ENCODE measurements at regions not wholly inside any gene's neighbourhood (a gene's known extent, or its start where the extent isn't known, plus 50 kb on each side); places are given as distances from the start of the nearest gene placed in this dataset.
A peak's percentile ranks its signal among the peaks of the same experiment; 100 is the strongest.

GRCh38 chr5:168019143-168019542, 272.3 kb upstream of the WWC1 start:
- Mint-ChIP-seq H3K36me3 (no peaks in the 10 kb centered on the region), H3K4me1 (no peaks in the 10 kb centered on the region), H3K4me3 (no peak overlapping the region), H3K27me3 (ENCODE audit: low read depth in 3 of 3) (peaks cover 0 to 2% (median 1%) of the 10 kb centered on the region in 3 donors), H3K9me3 (peaks cover 0 to 4% (median 0%) of the 10 kb centered on the region in 6 donors), H3K27ac (no peak overlapping the region)
- DNase-seq: no peak

- Mint-ChIP-seq H3K4me3 (no peak overlapping the region), H3K27me3 (ENCODE audit: low read depth in 3 of 3) (peaks cover 0 to 2% (median 1%) of the 10 kb centered on the region in 3 donors), H3K4me1 (no peaks in the 10 kb centered on the region), H3K9me3 (peaks cover 0 to 4% (median 0%) of the 10 kb centered on the region in 6 donors), H3K27ac (no peak overlapping the region), H3K36me3 (no peaks in the 10 kb centered on the region)
- no peak for DNase-seq
These were observed 270.7 kb upstream of the WWC1 start for GRCh38 chr5:168020542-168021294.

GRCh38 chr5:168022446-168023169, 268.8 kb upstream of the WWC1 start:
- no peak for DNase-seq
- H3K4me1 Mint-ChIP-seq: no peaks in the 10 kb centered on the region
- H3K4me3 Mint-ChIP-seq: no peak overlapping the region
- H3K36me3 Mint-ChIP-seq: no peaks in the 10 kb centered on the region
- H3K9me3 Mint-ChIP-seq: peaks cover 0 to 6% (median 0%) of the 10 kb centered on the region in 6 donors
- H3K27me3 Mint-ChIP-seq (ENCODE audit: low read depth in 3 of 3): peaks cover 0 to 2% (median 1%) of the 10 kb centered on the region in 3 donors
- H3K27ac Mint-ChIP-seq: no peak overlapping the region

- no peak overlapping the region for H3K27ac Mint-ChIP-seq
- no peaks in the 10 kb centered on the region for H3K4me1 Mint-ChIP-seq
- no peak overlapping the region for H3K4me3 Mint-ChIP-seq
- H3K36me3 Mint-ChIP-seq: no peaks in the 10 kb centered on the region
- peaks cover 0 to 2% (median 1%) of the 10 kb centered on the region in 3 donors for H3K27me3 Mint-ChIP-seq (ENCODE audit: low read depth in 3 of 3)
- peaks cover 0 to 4% (median 0%) of the 10 kb centered on the region in 6 donors for H3K9me3 Mint-ChIP-seq
- DNase-seq: no peak
These were observed 268.3 kb upstream of the WWC1 start for GRCh38 chr5:168023191-168023590.

GRCh38 chr5:168024306-168024705, 267.1 kb upstream of the WWC1 start:
- Mint-ChIP-seq H3K9me3 (peaks cover 0 to 4% (median 0%) of the 10 kb centered on the region in 6 donors), H3K4me1 (no peaks in the 10 kb centered on the region), H3K36me3 (no peaks in the 10 kb centered on the region), H3K27me3 (ENCODE audit: low read depth in 3 of 3) (peaks cover 0 to 2% (median 0%) of the 10 kb centered on the region in 3 donors), H3K4me3 (no peak overlapping the region), H3K27ac (no peak overlapping the region)
- DNase-seq: no peak

- DNase-seq: no peak
- no peak overlapping the region for H3K4me3 Mint-ChIP-seq
- H3K27me3 Mint-ChIP-seq (ENCODE audit: low read depth in 3 of 3): peaks cover 0 to 2% (median 0%) of the 10 kb centered on the region in 3 donors
- H3K27ac Mint-ChIP-seq: peak overlapping the region in 1 of 6 donors; percentile 22
- H3K9me3 Mint-ChIP-seq: peaks cover 0 to 3% (median 0%) of the 10 kb centered on the region in 6 donors
- H3K36me3 Mint-ChIP-seq: no peaks in the 10 kb centered on the region
- no peaks in the 10 kb centered on the region for H3K4me1 Mint-ChIP-seq
These were observed 264.4 kb upstream of the WWC1 start for GRCh38 chr5:168027007-168027406.

- DNase-seq: no peak
- no peak overlapping the region for H3K27ac Mint-ChIP-seq
- no peaks in the 10 kb centered on the region for H3K4me1 Mint-ChIP-seq
- H3K36me3 Mint-ChIP-seq: no peaks in the 10 kb centered on the region
- H3K27me3 Mint-ChIP-seq (ENCODE audit: low read depth in 3 of 3): no peaks in the 10 kb centered on the region
- H3K4me3 Mint-ChIP-seq: no peak overlapping the region
- peaks cover 0 to 6% (median 0%) of the 10 kb centered on the region in 6 donors for H3K9me3 Mint-ChIP-seq
These were observed 260.5 kb upstream of the WWC1 start for GRCh38 chr5:168030912-168031311.

- Mint-ChIP-seq H3K4me3 (no peak overlapping the region), H3K27ac (no peak overlapping the region), H3K27me3 (ENCODE audit: low read depth in 3 of 3) (no peaks in the 10 kb centered on the region), H3K36me3 (no peaks in the 10 kb centered on the region), H3K4me1 (no peaks in the 10 kb centered on the region), H3K9me3 (peaks cover 0 to 6% (median 0%) of the 10 kb centered on the region in 6 donors)
- DNase-seq: no peak
These were observed 259.8 kb upstream of the WWC1 start for GRCh38 chr5:168031614-168032013.

- no peaks in the 10 kb centered on the region for H3K4me1 Mint-ChIP-seq
- H3K27me3 Mint-ChIP-seq (ENCODE audit: low read depth in 3 of 3): peaks cover 0 to 5% (median 2%) of the 10 kb centered on the region in 3 donors
- no peak overlapping the region for H3K27ac Mint-ChIP-seq
- H3K9me3 Mint-ChIP-seq: peaks cover 0 to 2% (median 0%) of the 10 kb centered on the region in 6 donors
- no peak overlapping the region for H3K4me3 Mint-ChIP-seq
- DNase-seq: no peak
- H3K36me3 Mint-ChIP-seq: no peaks in the 10 kb centered on the region
These were observed 252.4 kb upstream of the WWC1 start for GRCh38 chr5:168039039-168039438.

- DNase-seq: no peak
- Mint-ChIP-seq H3K27ac (no peak overlapping the region), H3K9me3 (peaks cover 0 to 2% (median 0%) of the 10 kb centered on the region in 6 donors), H3K36me3 (no peaks in the 10 kb centered on the region), H3K4me3 (no peak overlapping the region), H3K4me1 (no peaks in the 10 kb centered on the region), H3K27me3 (ENCODE audit: low read depth in 3 of 3) (peaks cover 0 to 5% (median 2%) of the 10 kb centered on the region in 3 donors)
These were observed 251.7 kb upstream of the WWC1 start for GRCh38 chr5:168039566-168040248.

- peaks cover 0 to 5% (median 2%) of the 10 kb centered on the region in 3 donors for H3K27me3 Mint-ChIP-seq (ENCODE audit: low read depth in 3 of 3)
- H3K4me1 Mint-ChIP-seq: no peaks in the 10 kb centered on the region
- H3K9me3 Mint-ChIP-seq: peaks cover 0 to 2% (median 0%) of the 10 kb centered on the region in 6 donors
- no peak for DNase-seq
- no peak overlapping the region for H3K4me3 Mint-ChIP-seq
- no peak overlapping the region for H3K27ac Mint-ChIP-seq
- no peaks in the 10 kb centered on the region for H3K36me3 Mint-ChIP-seq
These were observed 249.9 kb upstream of the WWC1 start for GRCh38 chr5:168041583-168041982.

- DNase-seq: no peak
- peaks cover 0 to 2% (median 0%) of the 10 kb centered on the region in 6 donors for H3K9me3 Mint-ChIP-seq
- no peak overlapping the region for H3K27ac Mint-ChIP-seq
- H3K4me3 Mint-ChIP-seq: no peak overlapping the region
- H3K27me3 Mint-ChIP-seq (ENCODE audit: low read depth in 3 of 3): peaks cover 0 to 5% (median 2%) of the 10 kb centered on the region in 3 donors
- H3K36me3 Mint-ChIP-seq: no peaks in the 10 kb centered on the region
- no peaks in the 10 kb centered on the region for H3K4me1 Mint-ChIP-seq
These were observed 249.0 kb upstream of the WWC1 start for GRCh38 chr5:168042284-168043068.

- Mint-ChIP-seq H3K9me3 (peaks cover 0 to 2% (median 0%) of the 10 kb centered on the region in 6 donors), H3K4me1 (no peaks in the 10 kb centered on the region), H3K27ac (no peak overlapping the region), H3K27me3 (ENCODE audit: low read depth in 3 of 3) (peaks cover 0 to 2% (median 2%) of the 10 kb centered on the region in 3 donors), H3K4me3 (no peak overlapping the region), H3K36me3 (no peaks in the 10 kb centered on the region)
- no peak for DNase-seq
These were observed 245.3 kb upstream of the WWC1 start for GRCh38 chr5:168046163-168046562.
